Neural cell (in vitro differentiated cells): ENCODE measurements at regions not wholly inside any gene's neighbourhood (a gene's known extent, or its start where the extent isn't known, plus 50 kb on each side); places are given as distances from the start of the nearest gene placed in this dataset.

ENCODE experiments used
- H2AFZ ChIP-seq: fragments of 200-600, 300-800 bp; sonication (generic), shearing (Covaris generic); 2 replicates; pipeline ENCODE4 v1.6.0; 2014; ENCODE audit warnings: low read depth, mild to moderate bottlenecking, antibody characterized with exemption, low read length, moderate library complexity
- H3F3A ChIP-seq: fragments of 200-600 bp; shearing (Covaris generic); 2 replicates; pipeline ENCODE4 v1.6.1; 2016; ENCODE audit warnings: mild to moderate bottlenecking, moderate library complexity, mixed read lengths, antibody characterized with exemption, low read length; ENCODE audit not compliant: insufficient read depth, poor library complexity, severe bottlenecking
- H3K27ac ChIP-seq: fragments of 200-600, 300-800 bp; sonication (generic), shearing (Covaris generic); 2 replicates; pipeline ENCODE4 v1.5.1; 2014; ENCODE audit warnings: mild to moderate bottlenecking, low read length, moderate library complexity
- H3K27me3 ChIP-seq: fragments of 300-800, 200-600 bp; sonication (generic), shearing (Covaris generic); 2 replicates; pipeline ENCODE4 v1.6.0; 2014; ENCODE audit warnings: mild to moderate bottlenecking, low read depth, low read length, moderate library complexity; ENCODE audit not compliant: insufficient read depth
- H3K36me3 ChIP-seq: fragments of 300-800, 200-600 bp; sonication (generic), shearing (Covaris generic); 2 replicates; pipeline ENCODE4 v1.5.1; 2014; ENCODE audit warnings: mild to moderate bottlenecking, antibody characterized with exemption, low read length, moderate library complexity; ENCODE audit not compliant: insufficient read depth
- H3K4me2 ChIP-seq: fragments of 300-800, 200-600 bp; sonication (generic), shearing (Covaris generic); 2 replicates; pipeline ENCODE4 v1.6.0; 2014; ENCODE audit warnings: mild to moderate bottlenecking, low read length
- H3K4me3 ChIP-seq: fragments of 300-800, 200-600 bp; sonication (generic), shearing (Covaris generic); 2 replicates; pipeline ENCODE4 v1.5.1; 2014; ENCODE audit warnings: mild to moderate bottlenecking, low read length, moderate library complexity
- H3K79me2 ChIP-seq: fragments of 200-600 bp; shearing (Covaris generic); replicated peaks from 2 replicates; pipeline ENCODE4 v1.6.0; 2014; ENCODE audit warnings: mild to moderate bottlenecking, low read length, moderate library complexity; ENCODE audit not compliant: insufficient read depth
- H3K9ac ChIP-seq: fragments of 300-800, 200-600 bp; sonication (generic), shearing (Covaris generic); 2 replicates; pipeline ENCODE4 v1.6.1; 2016; ENCODE audit warnings: mild to moderate bottlenecking, low read length, mixed read lengths
- H3K9me2 ChIP-seq: fragments of 200-600 bp; shearing (Covaris generic); 2 replicates; pipeline ENCODE4 v1.6.1; 2016; ENCODE audit warnings: mild to moderate bottlenecking, low read length, mixed read lengths; ENCODE audit not compliant: insufficient read depth
- H3K9me3 ChIP-seq: fragments of 200-600, 300-800 bp; sonication (generic), shearing (Covaris generic); 2 replicates; pipeline ENCODE4 v1.6.1; 2016; ENCODE audit warnings: mild to moderate bottlenecking, mixed run types, low read length, moderate library complexity, mixed read lengths
- H4K20me1 ChIP-seq: fragments of 200-600 bp; shearing (Covaris generic); 2 replicates; pipeline ENCODE4 v1.6.1; 2016; ENCODE audit warnings: mild to moderate bottlenecking, mixed run types; ENCODE audit not compliant: insufficient read depth
- CTCF ChIP-seq: fragments of 450-650 bp; IDR thresholded peaks from 2 replicates; pipeline ENCODE4 v1.5.1; 2014; ENCODE audit warnings: antibody characterized with exemption, mild to moderate bottlenecking, moderate library complexity; ENCODE audit not compliant: poor library complexity, severe bottlenecking
- EP300 ChIP-seq: fragments of 450-650 bp; conservative IDR thresholded peaks from 2 replicates; pipeline ENCODE4 v1.6.1; 2014; ENCODE audit warnings: antibody characterized with exemption, mild to moderate bottlenecking, moderate library complexity; ENCODE audit not compliant: poor library complexity, severe bottlenecking
- EZH2 ChIP-seq: fragments of 200-600, 300-800 bp; shearing (Covaris generic), sonication (generic); IDR thresholded peaks from 2 replicates; pipeline ENCODE4 v1.6.1; 2014; ENCODE audit warnings: antibody characterized with exemption, low read length, borderline replicate concordance, mild to moderate bottlenecking; ENCODE audit not compliant: insufficient read depth, poor library complexity, severe bottlenecking
- MXI1 ChIP-seq: fragments of 450-650 bp; conservative IDR thresholded peaks from 2 replicates; pipeline ENCODE4 v1.6.1; 2014; ENCODE audit warnings: antibody characterized with exemption, mild to moderate bottlenecking; ENCODE audit not compliant: poor library complexity, severe bottlenecking
- POLR2AphosphoS5 ChIP-seq: IDR thresholded peaks from 2 replicates; pipeline ENCODE4 v1.6.1; 2012
- RAD21 ChIP-seq: fragments of 450-650 bp; conservative IDR thresholded peaks from 2 replicates; pipeline ENCODE4 v1.6.1; 2014; ENCODE audit warnings: antibody characterized with exemption, mild to moderate bottlenecking, moderate library complexity
- REST ChIP-seq: IDR thresholded peaks from 2 replicates; pipeline ENCODE4 v1.6.1; 2012; ENCODE audit warnings: borderline replicate concordance
- SMC3 ChIP-seq: fragments of 450-650 bp; conservative IDR thresholded peaks from 2 replicates; pipeline ENCODE4 v1.6.1; 2014; ENCODE audit warnings: antibody characterized with exemption, mild to moderate bottlenecking, moderate library complexity; ENCODE audit not compliant: poor library complexity
- TAF1 ChIP-seq: IDR thresholded peaks from 2 replicates; pipeline ENCODE4 v1.6.1; 2012; ENCODE audit warnings: low read depth

GRCh38 chr6:48678390-48678789, 567.4 kb upstream of the PTCHD4 start:
- no peaks in the 10 kb centered on the region for H3K9me3 ChIP-seq

GRCh38 chr6:48671505-48671904, 560.5 kb upstream of the PTCHD4 start:
- H4K20me1 ChIP-seq: no peaks in the 10 kb centered on the region

More at GRCh38 chr6:48678390-48678789, 567.4 kb upstream of the PTCHD4 start:
- Histone ChIP-seq H3K36me3 (no peaks in the 10 kb centered on the region), H3K4me2 (no peak overlapping the region), H2AFZ (no peak overlapping the region), H3K9me2 (no peaks in the 10 kb centered on the region), H3K27me3 (no peaks in the 10 kb centered on the region), H3K9ac (no peak overlapping the region), H3K27ac (no peak overlapping the region), H3F3A (no peaks in the 10 kb centered on the region), H3K4me3 (no peak overlapping the region), H3K79me2 (no peaks in the 10 kb centered on the region), H4K20me1 (no peaks in the 10 kb centered on the region)
- TF ChIP-seq EP300: no peak
- no peak for TF ChIP-seq EZH2
- no peak for TF ChIP-seq SMC3
- no peak for TF ChIP-seq REST
- no peak for TF ChIP-seq POLR2AphosphoS5
- TF ChIP-seq TAF1: no peak
- TF ChIP-seq RAD21: no peak
- TF ChIP-seq MXI1: no peak
- no peak for TF ChIP-seq CTCF

GRCh38 chr6:48670546-48670945, 559.5 kb upstream of the PTCHD4 start:
- Histone ChIP-seq H3K27me3 (no peaks in the 10 kb centered on the region), H4K20me1 (no peaks in the 10 kb centered on the region), H3K9me2 (no peaks in the 10 kb centered on the region), H3K27ac (no peak overlapping the region), H3K4me2 (no peak overlapping the region), H3K36me3 (no peaks in the 10 kb centered on the region), H3K9me3 (no peaks in the 10 kb centered on the region), H3K4me3 (no peak overlapping the region), H2AFZ (no peak overlapping the region), H3K9ac (no peak overlapping the region), H3K79me2 (no peaks in the 10 kb centered on the region), H3F3A (no peaks in the 10 kb centered on the region)
- TF ChIP-seq POLR2AphosphoS5 (no peak), EP300 (no peak), REST (no peak), TAF1 (no peak), RAD21 (no peak), EZH2 (no peak), CTCF (no peak), SMC3 (no peak), MXI1 (no peak)

More at GRCh38 chr6:48671505-48671904, 560.5 kb upstream of the PTCHD4 start:
- Histone ChIP-seq H3K9me2 (no peaks in the 10 kb centered on the region), H3K9me3 (no peaks in the 10 kb centered on the region), H3F3A (no peaks in the 10 kb centered on the region), H3K36me3 (no peaks in the 10 kb centered on the region), H3K4me3 (no peak overlapping the region), H3K27ac (no peak overlapping the region), H3K79me2 (no peaks in the 10 kb centered on the region), H2AFZ (no peak overlapping the region), H3K9ac (no peak overlapping the region), H3K4me2 (no peak overlapping the region), H3K27me3 (no peaks in the 10 kb centered on the region)
- no peak for TF ChIP-seq MXI1
- no peak for TF ChIP-seq RAD21
